HG03045 (cell line): ENCODE measurements at regions not wholly inside any gene's neighbourhood (a gene's known extent, or its start where the extent isn't known, plus 50 kb on each side); places are given as distances from the start of the nearest gene placed in this dataset.

ENCODE experiments used
- ATAC-seq: cut with Tn5 transposase; IDR thresholded peaks from one replicate; pipeline ENCODE4 v1.9.1; 2021; ENCODE audit warnings: mild to moderate bottlenecking, moderate library complexity; ENCODE audit not compliant: unreplicated experiment

DNA sequence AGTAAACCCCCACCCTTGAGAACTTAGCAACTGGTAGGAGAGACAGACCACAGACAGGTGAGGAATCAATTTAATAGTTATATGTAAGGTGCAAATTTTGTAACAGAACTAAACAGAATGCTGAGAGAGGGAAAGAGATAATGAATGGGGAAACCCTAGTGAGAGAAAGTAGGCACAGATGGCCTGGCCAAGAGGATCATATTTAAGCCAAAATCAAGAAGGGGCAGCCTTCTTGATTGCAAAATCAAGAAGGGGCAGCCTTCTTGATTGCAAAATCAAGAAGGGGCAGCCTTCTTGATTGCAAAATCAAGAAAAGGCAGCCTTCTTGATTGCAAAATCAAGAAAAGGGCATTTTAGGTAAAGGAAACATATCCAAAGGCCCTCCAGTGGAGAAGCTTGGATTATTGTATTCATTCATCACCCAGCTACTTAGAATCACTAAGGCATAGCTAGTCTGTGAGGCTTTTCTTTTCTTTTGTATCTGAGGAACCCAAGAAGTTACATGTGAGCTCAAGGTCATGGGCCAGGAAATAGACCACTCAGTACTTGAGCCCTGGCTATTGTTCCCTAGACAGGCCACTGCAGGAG lies 190.6 kb downstream of the CYLD start:
- no peak for ATAC-seq

DNA sequence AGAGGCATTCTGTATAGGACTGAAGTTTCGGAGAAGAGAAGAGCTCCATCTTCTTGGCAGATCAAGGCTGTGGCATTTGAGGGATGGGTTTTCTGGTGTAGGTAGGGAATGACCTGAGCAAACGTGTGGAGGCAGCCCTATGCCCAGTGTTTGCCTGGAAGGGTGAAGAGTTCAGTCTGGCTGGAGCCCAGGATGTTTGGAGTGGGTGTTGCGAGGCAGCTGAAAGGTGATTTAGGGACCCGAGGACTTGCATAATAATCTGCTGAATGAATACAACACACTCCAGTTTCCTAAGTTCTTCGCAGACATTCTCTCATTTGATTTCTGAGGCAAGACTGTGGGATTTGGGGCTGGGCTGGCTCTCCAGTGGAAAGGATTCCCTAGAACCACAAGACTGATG lies 186.2 kb downstream of the CYLD start:
- no peak for ATAC-seq

DNA sequence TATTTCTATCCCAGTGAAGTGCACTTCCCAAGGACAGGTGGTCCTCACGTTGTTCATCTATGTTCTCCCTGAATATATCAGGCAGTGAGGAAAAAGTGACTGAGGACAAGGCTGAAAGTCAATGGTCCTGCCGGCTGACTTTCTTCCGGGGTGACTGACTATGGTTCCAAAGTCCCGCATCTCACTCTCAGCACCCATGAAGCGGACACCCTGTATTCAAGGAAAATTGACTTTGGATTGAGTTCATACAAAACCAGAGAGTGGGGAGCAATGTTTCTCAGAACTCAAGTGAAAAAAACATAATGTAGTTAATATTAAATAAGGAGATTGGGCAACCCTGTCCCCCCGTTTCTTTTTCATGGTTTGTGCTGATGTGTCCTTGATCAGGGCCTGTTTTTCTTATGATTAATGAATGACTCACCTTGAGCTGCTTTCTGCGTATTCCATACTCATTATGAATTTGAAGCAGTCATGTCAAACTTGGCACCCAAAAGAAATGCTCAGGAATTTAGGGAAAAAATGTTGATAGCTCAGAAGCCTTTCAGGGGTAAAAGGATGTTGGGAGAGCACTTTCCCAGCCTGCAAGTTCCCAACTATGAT lies 184.0 kb downstream of the CYLD start:
- ATAC-seq: no peak

DNA sequence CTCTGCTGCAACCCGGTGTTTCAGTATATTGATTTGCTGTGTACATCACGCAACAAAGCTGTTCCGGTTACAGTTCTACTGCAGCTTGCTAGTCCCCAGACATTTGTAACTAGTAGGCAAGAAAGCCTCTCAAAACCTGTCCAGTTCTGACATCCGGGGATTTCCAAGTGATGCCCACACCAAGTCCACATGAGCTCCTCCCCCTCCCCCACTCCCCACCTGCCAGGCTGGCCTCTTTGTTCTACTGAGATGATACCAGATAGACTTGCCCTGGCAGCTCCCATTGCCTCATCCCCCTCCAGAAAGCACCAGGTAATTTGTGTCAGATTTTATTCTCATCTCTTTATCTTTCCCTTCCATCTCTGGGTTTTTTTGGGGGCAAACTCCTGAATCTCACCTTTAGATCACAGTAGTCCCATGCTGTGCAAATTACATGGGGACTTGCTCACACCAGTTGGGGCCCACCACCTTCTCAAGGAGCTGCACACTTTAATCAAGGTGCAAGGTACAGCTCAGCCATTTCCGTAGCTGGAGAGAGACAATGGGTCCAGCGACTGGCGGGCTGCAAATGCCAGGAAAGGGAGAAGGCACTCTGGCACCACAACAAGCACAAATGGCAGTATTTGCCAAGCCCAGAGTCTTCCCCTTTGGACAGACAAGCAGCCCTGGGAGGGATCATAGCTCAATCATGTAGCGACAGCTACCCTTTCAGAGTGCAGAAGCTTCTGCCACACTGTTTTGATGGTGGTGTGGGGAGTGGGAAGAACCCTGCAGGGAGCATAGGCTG lies 183.1 kb downstream of the CYLD start:
- no peak for ATAC-seq

DNA sequence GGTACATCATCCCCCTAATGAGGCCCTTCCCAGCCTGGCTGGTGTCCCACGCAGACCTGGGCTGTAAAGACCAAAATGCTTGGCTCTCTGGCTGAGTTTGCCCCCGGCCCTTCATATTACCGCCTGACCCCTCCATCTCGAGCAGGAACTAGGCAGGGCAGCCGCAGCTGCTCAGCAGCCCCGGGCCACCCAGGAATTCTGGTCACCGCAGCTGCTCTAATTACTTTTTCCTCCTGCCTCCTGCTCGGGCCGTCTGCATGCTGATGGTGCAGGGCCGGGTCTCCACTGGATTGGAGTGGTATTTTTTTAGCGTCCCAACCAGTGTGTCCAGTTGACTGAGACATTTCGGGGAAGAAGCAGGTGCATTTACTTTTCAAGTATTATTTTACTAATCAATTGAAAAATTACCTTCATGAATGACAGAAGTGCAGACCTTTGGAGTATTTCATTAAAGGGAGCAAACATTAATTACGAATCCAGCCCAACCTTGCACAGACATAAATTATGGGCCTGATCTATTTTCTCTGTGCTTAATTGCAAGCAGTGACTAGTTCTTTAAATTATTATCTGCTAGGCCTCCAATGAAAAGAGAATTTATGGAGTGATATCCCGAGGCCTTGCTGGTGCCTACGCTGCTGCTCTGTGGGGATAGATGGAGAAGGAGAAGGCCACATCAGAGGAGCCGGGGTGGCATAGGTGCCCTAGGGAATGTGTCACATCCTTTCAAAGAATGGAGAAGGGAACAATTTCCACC lies 176.2 kb downstream of the CYLD start:
- ATAC-seq: no peak

DNA sequence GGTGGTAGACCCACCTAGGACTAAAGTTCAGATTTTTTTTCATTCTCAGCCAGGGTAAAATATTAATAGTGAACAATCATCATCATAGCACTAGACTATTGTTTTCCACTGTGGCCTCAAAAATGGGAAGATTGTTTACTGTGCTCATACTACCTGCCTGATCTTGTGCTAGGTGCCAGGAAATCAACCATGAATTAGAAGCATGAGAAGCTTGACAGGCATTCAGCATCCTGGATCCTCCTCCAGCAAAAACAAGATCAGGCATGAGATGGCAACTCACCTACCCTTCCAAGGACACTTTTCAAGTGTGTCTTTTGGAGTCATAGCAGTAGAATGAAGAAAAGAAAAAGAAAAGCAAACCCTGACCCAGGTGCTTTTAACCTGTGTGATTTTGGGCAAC lies 174.2 kb downstream of the CYLD start:
- ATAC-seq: no peak

DNA sequence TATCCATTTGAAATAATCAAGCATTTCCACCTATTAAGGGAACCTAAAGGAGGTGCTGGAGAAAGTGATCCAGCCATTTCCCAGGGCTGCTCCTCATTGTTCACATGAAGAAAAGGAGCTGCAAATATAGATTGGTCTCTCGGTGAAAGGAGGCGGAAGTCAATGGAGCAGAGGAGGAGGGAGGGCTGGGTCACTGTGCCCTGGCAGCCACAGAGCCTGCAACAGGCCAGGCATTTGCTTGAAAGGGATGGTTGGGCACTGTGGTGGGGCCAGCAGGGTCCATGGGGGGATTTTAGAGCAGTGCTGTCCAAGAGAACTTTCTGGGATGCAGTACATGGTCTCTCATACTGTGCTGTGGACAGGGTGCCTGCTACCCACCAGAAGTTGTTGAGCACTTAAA lies 173.2 kb downstream of the CYLD start:
- no peak for ATAC-seq

DNA sequence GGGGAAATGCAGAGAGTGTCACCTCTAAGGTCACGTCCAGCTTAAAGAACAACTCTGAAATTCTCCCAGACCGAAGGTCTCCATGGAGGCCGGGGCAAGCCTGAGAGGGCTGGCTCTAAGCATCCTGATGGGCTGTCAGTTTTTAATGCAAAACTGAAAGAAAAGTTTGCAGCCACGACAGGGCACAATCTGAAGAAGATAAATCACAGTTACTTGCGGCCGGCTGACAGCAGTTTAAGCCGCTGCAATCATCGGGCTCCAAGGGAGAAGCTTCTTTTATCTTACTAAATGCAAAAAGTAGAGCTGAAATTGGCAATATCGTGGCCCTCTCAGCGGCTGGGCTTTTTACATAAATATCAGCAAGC lies 168.8 kb downstream of the CYLD start:
- no peak for ATAC-seq

DNA sequence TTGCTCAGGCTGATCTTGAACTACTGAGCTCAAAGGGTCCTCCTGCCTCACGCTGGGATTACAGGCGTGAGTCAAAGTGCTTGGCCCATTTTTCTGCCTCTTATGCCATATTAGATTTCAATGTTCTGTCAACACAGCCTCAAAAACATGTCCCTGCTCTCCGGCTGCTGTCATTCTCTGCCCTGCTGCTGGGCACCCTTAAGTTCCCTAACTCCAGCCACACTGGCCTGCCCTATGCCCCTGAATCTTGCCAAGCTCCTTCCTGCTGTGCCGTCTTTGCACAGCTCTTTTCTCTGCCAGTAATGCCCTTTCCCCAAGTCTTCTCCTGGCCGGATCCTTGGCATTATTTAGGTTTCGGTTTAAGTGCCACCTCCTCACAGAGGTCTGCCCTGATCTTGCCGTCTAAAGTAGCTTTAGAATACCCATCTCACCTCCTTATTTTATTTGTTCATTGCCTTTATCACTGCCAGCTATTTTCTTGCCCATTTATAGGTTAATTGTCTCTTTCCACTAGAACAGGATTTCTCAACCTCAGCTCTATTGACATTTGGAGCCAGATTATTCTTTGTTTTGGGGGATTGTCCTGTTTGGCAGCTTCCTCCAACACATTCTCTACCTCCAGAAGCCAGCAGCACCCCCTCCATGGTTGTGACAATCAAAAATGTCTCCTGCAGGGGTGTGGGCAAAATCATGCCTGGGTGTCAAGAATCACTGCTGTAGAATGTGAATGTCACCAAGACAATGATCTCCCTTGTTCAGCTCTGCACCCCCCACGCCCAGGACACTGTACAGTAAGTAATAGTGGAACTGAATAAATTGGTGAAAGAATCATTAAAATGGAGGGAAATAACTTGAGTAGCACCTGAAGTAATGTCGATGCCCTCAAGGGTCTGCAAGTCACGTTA lies 168.2 kb downstream of the CYLD start:
- no peak for ATAC-seq

DNA sequence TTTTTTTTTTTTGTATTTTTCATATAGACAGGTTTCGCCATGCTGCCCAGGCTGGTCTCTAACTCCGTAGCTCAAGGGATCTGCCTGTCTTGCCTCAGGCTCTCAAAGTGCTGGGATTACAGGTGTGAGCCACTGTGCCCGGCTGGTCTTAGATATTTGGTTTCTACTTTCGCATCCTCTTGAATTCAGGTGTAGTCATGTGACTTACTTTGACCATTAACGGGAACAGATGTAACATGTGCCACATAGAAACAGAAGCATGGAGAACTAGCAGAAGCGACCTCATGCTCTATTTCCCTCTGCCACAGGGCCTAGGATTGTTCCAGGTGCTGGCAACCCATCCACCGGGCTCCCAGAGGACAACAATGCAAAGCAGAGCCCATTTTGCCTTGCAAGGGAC lies 166.6 kb downstream of the CYLD start:
- no peak for ATAC-seq

DNA sequence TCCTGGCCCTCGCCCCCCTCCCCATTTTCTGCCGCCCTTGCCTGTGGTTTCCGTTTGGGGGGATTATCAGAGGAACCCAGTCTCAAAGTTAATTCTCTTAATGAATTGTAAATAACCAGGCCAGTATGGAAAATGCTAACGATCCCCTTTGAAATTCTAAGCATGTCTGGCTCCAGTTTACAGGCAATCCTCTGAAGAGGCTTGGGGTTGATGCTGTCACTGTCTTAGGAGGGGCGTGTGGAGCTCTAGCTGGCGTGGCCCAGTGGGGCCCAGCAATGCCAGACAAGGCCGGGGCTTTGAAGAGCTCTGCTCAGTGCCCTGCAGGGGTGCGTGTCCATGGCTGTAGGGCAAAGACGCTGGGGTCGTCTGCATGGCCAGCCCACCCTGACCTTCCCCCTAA lies 164.6 kb downstream of the CYLD start:
- ATAC-seq: no peak

DNA sequence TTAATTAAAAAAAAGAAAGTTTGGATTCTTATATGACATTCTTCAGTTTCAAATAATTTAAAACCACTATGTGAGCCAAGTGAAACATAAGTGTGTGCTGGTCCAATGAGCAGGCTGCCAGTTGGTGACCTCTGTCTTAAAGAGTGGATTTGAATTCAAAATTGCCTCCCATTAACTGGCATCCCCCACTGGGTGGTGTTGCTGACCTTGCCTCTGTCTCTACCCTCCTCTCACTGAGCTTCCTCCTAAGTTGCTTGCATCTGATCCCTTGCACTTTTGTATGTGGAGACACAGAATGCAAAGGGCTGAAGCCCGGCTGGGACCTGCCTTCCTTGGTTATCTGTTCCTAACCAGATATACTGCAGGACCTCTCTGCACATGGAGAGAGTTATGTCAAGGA lies 160.6 kb downstream of the CYLD start:
- ATAC-seq: no peak

DNA sequence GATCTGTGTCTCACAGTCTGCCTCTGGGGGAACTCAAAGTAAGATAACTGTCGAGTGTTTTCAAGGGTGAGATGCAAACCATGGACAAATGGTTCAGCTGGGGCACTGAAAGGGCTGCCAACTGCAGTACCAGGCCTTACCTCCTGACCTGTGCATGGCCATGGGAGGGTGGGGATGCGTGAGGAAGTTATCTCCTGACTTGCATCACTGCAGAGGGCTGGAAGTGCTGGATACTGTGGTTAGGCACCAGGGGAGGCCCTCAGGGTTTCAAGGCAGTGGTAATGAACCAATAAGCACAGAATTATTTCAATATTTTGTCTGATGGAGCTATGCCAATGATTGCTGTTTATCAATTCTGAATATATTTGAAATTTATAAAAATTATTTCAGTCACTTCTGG lies 159.2 kb downstream of the CYLD start:
- no peak for ATAC-seq

DNA sequence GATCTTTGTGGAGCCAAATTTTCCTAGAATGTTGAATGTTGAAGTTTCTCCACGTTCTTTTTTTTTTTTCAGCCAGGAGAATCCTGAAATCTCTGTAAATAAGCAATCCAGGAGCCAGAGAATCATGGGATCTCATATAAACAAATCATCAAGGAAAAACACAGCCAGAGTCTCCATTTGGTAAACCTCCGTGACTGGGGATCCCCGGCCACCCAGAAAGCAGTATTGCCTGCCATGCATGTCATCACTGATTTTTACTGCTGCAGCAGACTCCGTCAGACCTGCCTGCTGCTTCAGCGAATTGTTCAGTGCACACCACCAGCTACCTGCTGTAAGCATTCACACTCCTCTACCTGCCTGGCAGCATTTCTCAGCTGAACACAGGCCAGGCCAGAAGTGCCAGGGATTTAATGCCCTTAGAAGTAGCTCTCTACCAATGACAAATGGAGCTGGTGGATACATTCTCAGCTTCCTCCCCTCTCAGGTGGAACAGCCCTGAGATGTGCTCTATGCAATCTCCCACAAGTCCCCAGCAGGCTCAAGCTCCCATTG lies 158.6 kb downstream of the CYLD start:
- no peak for ATAC-seq

DNA sequence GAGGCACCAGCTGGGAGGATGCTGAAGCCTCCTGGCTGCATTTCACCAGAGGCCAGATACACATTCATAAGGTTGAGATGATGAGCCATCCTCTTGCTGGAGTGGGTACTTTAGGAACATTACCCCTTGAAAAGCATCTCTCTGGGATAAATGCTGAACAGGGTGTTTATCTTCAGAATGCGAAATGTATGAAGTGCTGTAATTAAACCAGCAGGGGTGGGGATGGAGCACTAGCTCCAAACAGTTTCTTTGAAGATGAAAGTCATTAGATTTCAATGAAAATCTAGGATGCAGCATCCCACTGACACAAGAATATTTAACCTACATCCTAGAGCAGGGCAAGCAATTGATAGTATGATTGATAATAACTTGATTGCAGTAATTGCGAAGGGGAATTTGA lies 158.1 kb downstream of the CYLD start:
- no peak for ATAC-seq

DNA sequence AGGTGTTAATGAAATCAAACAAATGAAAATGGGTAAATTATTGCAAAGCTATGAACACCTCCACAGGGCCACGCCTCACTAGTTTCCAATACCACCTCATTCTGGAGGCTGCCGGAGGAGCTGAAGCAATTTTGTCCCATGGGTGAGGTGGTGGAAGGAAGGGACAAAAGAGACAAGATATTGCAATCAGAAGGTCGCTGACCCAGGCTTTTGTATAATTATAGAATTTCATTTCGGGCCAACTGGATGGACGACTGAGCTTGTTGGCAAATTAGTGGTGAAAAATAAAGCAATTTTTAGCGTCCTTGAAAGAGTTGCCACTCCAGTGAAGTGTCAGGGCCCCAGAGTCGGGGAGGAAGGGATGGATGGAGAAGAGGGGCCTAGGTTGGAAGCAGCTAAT lies 147.9 kb downstream of the CYLD start:
- ATAC-seq: no peak

DNA sequence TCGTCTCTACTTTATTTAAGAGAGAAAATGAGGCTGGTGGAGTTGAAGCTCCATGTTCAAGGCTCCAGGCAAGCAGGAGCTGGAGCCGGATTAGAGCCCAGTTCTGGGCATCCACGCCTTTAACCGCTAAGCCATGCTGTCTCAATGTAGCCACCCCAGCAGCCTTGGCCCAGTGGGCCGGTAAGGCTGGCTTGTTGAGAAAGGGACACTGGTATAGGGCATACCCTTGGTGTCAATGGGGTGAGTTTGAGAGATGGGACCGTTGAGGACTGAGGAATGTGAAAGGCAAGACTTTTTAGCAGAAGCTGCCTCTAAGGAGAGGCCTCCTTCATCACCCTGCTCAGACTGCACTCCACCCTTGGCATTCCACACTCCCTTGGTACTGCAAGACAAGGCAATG lies 147.4 kb downstream of the CYLD start:
- no peak for ATAC-seq

DNA sequence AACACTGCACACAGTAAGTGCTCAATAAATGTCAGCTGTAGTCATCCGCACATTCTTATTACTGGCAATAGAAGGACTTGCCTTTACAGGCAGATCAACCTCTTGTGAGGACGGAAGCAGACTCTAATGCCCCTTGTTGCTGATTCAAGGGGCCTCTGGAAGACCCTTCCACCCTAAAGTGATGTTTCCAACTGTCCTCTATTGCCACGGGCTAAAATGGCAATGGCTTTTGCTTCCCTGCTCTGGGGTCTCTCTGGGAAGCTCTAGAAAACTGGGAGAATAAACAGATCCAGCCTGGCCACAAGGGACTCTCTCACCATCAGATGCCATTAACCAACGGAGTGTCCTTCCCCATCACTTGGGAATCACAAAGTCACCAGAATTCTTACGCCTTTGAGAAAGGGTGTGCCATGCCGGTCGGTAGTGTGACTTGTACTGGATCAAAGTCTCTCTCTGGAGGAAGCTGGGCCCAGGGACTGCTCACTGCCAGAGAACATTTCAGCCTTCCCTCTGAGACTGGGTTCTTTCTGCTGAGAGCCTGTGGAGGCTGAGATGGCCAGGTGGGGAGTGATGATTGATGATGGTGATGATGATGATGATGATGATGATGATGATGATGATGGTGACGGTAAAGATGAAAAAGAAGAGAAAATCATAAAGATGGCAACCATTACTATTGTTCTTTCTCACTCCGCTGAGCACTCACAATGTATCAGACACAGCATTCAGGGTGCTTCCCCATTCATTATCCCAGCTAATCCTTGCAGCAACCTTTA lies 146.8 kb downstream of the CYLD start:
- ATAC-seq: no peak

DNA sequence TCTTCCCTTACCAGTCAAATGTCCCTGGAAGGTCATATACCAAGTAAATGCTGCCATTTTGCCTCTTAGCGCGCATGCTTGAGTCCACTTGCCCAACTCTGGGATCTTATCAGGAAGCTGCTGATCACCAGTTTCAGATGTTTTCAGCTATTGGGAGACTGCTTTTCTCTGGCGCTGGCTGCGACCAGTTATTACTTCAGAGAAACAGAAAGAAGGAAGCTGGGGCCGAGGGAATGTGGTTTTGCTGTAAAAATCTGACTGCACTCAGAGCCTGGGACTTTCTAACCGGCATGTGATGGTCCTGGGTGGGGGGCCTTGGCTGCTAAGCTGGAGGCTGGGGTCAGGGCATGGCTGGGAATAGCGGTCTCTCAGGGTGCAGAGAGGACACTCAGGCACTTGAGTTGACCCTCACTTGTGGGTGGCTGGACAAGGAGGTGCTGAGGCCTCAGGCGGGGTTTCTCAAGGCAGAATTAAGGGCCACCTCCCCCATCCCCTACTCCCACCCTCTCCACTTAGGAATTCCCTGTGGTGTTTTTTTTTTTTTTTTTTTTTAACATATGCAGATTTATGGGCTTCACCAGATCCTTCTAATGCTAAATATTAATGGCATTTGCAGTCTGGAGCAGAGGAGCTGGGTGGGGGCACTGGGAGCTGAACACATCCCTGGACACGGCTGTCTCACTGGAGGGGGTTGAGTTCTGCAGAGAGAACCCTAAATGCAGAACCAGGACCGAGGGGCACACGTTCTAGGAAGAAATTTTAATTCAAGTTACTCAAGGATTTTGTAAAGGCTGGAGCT lies 145.8 kb downstream of the CYLD start:
- ATAC-seq: no peak
